Subcutaneous abdominal adipose tissue (tissue), 5 donors: ENCODE measurements at regions not wholly inside any gene's neighbourhood (a gene's known extent, or its start where the extent isn't known, plus 50 kb on each side); places are given as distances from the start of the nearest gene placed in this dataset.

Experiments
- H3K27ac ChIP-seq: one replicate; pipeline ENCODE4 v1.7.0; 2013; ENCODE audit warnings: low read depth, mild to moderate bottlenecking, inconsistent platforms, low read length, moderate library complexity
- H3K27me3 ChIP-seq, 5 donors: one replicate each; pipeline ENCODE4 v1.7.0; 2013; ENCODE audit warnings: low read length in 5 of 5, inconsistent platforms in 1 of 5; ENCODE audit not compliant: control insufficient read depth in 5 of 5, insufficient read depth in 4 of 5
- H3K36me3 ChIP-seq, 5 donors: one replicate each; pipeline ENCODE4 v1.7.0; 2013; ENCODE audit warnings: low read length in 5 of 5; ENCODE audit not compliant: control insufficient read depth in 5 of 5, insufficient read depth in 5 of 5
- H3K4me1 ChIP-seq, 5 donors: one replicate each; pipeline ENCODE4 v1.7.0; 2013; ENCODE audit warnings: low read length in 5 of 5, mild to moderate bottlenecking in 3 of 5, moderate library complexity in 1 of 5; ENCODE audit not compliant: control insufficient read depth in 5 of 5, insufficient read depth in 5 of 5
- H3K4me3 ChIP-seq, 5 donors: one replicate each; pipeline ENCODE4 v1.7.0; 2013; ENCODE audit warnings: low read length in 5 of 5, low read depth in 1 of 5
- H3K9ac ChIP-seq, 5 donors: one replicate each; pipeline ENCODE4 v1.7.0; 2013; ENCODE audit warnings: low read length in 5 of 5, mild to moderate bottlenecking in 4 of 5, moderate library complexity in 3 of 5
- H3K9me3 ChIP-seq, 5 donors: one replicate each; pipeline ENCODE4 v1.7.0; 2013; ENCODE audit warnings: low read length in 5 of 5; ENCODE audit not compliant: control insufficient read depth in 5 of 5
- donor health status: healthy.
- donor health status: healthy.
- donor health status: healthy.
- donor health status: healthy.
- donor health status: healthy.

DNA sequence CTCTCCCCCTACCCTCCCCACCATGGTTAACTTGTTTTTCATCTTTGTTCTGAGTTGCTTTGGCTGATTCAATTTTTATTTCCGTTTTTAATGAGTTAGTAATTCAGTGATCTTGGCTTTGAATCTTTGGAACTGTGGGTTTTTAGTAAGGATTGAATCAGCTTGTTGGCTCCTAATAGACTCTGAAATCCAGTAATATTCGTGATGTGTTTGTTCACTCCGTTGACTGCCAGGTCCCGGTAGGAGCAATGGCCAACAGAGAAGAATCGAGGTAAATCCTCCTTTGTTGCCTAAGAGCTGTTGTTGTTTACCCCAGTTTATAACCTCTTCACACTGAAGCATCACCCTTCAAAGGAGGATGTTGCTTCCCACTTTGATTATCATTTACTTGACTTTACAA is 92.7 kb downstream of the PCSK1 start:
- H3K9me3 ChIP-seq = no peaks in the 10 kb centered on the region
- no peak overlapping the region for H3K27ac ChIP-seq
- H3K36me3 ChIP-seq = no peaks in the 10 kb centered on the region
- peaks cover 3 to 20% (median 12%) of the 10 kb centered on the region in 5 donors for H3K4me1 ChIP-seq
- no peaks in the 10 kb centered on the region for H3K27me3 ChIP-seq
- H3K9ac ChIP-seq = no peak overlapping the region
- H3K4me3 ChIP-seq = no peak overlapping the region

DNA sequence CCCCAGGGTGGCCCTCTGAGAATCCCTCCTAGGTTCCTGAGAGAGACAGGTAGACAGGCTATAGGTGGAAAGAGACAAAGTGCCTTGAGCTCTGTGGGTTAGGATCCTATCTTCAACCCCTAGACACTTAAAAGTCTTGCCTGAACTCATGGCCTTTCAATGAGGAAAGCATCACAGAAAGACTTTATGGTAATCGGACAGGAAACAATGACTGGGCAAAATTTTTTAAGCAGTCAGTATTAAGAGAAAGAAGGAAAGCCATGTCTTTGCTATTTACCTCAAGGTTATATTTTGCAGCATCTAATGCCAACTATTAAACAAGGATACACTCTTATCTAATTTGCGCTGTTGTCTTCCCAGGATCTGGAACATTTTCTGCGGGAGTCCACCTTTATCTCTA is 93.2 kb downstream of the PCSK1 start:
- H3K9me3 ChIP-seq = no peaks in the 10 kb centered on the region
- no peaks in the 10 kb centered on the region for H3K36me3 ChIP-seq
- H3K4me1 ChIP-seq = peaks cover 3 to 20% (median 12%) of the 10 kb centered on the region in 5 donors
- H3K9ac ChIP-seq = no peak overlapping the region
- H3K4me3 ChIP-seq = no peak overlapping the region
- no peaks in the 10 kb centered on the region for H3K27me3 ChIP-seq
- no peak overlapping the region for H3K27ac ChIP-seq

- Histone ChIP-seq H3K4me3 (no peak overlapping the region), H3K27ac (peak overlapping the region; percentile 68), H3K4me1 (peaks cover 3 to 20% (median 12%) of the 10 kb centered on the region in 5 donors), H3K27me3 (no peaks in the 10 kb centered on the region), H3K9me3 (no peaks in the 10 kb centered on the region), H3K36me3 (no peaks in the 10 kb centered on the region), H3K9ac (peak overlapping the region in 2 of 5 donors; percentile 7 to 65)
Observed at GRCh38 chr5:96338624-96339415, 94.2 kb downstream of the PCSK1 start.

DNA sequence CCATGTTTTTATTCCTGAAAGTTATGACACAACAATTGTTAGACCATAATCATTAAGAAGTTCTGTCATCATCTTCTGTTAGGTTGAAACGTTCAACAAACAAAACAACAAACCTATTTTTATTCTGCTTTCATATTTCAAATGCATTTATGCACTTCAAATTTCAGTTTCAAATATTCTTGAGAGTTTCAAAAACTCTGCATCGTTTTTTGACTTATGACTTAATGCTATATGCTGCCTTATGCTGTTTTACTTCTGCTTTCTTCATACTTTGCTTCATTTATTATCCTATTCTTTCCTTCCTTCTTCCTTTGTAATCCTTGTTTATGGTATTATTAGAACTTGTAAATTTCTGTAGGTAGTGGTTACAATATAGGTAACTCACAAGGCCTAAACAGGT is 95.0 kb downstream of the PCSK1 start:
- H3K27me3 ChIP-seq = no peaks in the 10 kb centered on the region
- no peaks in the 10 kb centered on the region for H3K9me3 ChIP-seq
- H3K36me3 ChIP-seq = no peaks in the 10 kb centered on the region
- peaks cover 3 to 20% (median 12%) of the 10 kb centered on the region in 5 donors for H3K4me1 ChIP-seq
- no peak overlapping the region for H3K4me3 ChIP-seq
- peak overlapping the region; percentile 68 for H3K27ac ChIP-seq
- peak overlapping the region in 1 of 5 donors; percentile 65 for H3K9ac ChIP-seq

GRCh38 chr5:96337048-96337781 is 95.8 kb downstream of the PCSK1 start:
- Histone ChIP-seq H3K9me3 (no peaks in the 10 kb centered on the region), H3K4me1 (peaks cover 3 to 20% (median 12%) of the 10 kb centered on the region in 5 donors), H3K9ac (peak overlapping the region in 1 of 5 donors; percentile 53), H3K36me3 (no peaks in the 10 kb centered on the region), H3K4me3 (no peak overlapping the region), H3K27me3 (no peaks in the 10 kb centered on the region), H3K27ac (peak overlapping the region; percentile 68)

- H3K4me1 ChIP-seq = peaks cover 3 to 20% (median 12%) of the 10 kb centered on the region in 5 donors
- H3K27me3 ChIP-seq = no peaks in the 10 kb centered on the region
- peak overlapping the region in 2 of 5 donors; percentile 41 to 60 for H3K9ac ChIP-seq
- H3K9me3 ChIP-seq = no peaks in the 10 kb centered on the region
- H3K27ac ChIP-seq = peak overlapping the region; percentile 42
- H3K4me3 ChIP-seq = no peak overlapping the region
- H3K36me3 ChIP-seq = no peaks in the 10 kb centered on the region
Observed at GRCh38 chr5:96336351-96336985, 96.6 kb downstream of the PCSK1 start.

DNA sequence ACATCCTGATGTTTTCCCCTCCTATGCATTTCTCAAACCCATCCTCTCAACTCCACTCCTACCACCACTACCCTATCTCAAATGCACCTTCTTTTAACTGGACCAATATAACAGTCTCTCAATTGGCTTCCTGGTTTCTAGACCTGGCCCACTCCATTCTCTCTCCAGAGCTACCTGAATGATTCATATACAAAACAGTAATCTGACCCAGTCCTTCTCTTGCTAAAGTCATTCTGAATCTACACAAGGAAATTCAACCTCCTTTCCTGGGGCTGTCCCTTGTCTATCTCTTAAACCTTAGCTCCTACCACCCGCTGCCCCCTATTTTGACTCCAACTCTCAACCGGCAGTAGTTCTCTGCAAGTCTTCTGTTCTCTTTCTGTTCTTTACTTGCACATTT is 97.2 kb downstream of the PCSK1 start:
- Histone ChIP-seq H3K4me1 (peaks cover 3 to 26% (median 12%) of the 10 kb centered on the region in 5 donors), H3K4me3 (no peak overlapping the region), H3K9ac (peak overlapping the region in 2 of 5 donors; percentile 41 to 60), H3K9me3 (no peaks in the 10 kb centered on the region), H3K36me3 (no peaks in the 10 kb centered on the region), H3K27me3 (no peaks in the 10 kb centered on the region), H3K27ac (no peak overlapping the region)

- Histone ChIP-seq H3K4me3 (no peak overlapping the region), H3K9me3 (no peaks in the 10 kb centered on the region), H3K4me1 (peaks cover 3 to 19% (median 6%) of the 10 kb centered on the region in 5 donors), H3K27me3 (no peaks in the 10 kb centered on the region), H3K27ac (no peak overlapping the region), H3K9ac (no peak overlapping the region), H3K36me3 (no peaks in the 10 kb centered on the region)
Observed at GRCh38 chr5:96333391-96333790, 99.7 kb downstream of the PCSK1 start.

- Histone ChIP-seq H3K9ac (no peak overlapping the region), H3K9me3 (no peaks in the 10 kb centered on the region), H3K27me3 (no peaks in the 10 kb centered on the region), H3K4me3 (no peak overlapping the region), H3K36me3 (no peaks in the 10 kb centered on the region), H3K4me1 (peaks cover 3 to 17% (median 6%) of the 10 kb centered on the region in 5 donors), H3K27ac (no peak overlapping the region)
Observed at GRCh38 chr5:96332535-96333366, 100.3 kb downstream of the PCSK1 start.
